Panc1 (cell line): ENCODE measurements at regions not wholly inside any gene's neighbourhood (a gene's known extent, or its start where the extent isn't known, plus 50 kb on each side); places are given as distances from the start of the nearest gene placed in this dataset.

ENCODE experiments used
- CTCF ChIP-seq: fragments of 450-650 bp; IDR thresholded peaks from 2 replicates; pipeline ENCODE4 v1.5.1; 2017; ENCODE audit warnings: mild to moderate bottlenecking
- POLR2AphosphoS5 ChIP-seq: IDR thresholded peaks from 2 replicates; pipeline ENCODE4 v1.6.1; 2012; ENCODE audit warnings: mild to moderate bottlenecking, low read depth, low read length, moderate library complexity
- SIN3A ChIP-seq: IDR thresholded peaks from 2 replicates; pipeline ENCODE4 v1.6.1; 2012; ENCODE audit warnings: low read depth, mild to moderate bottlenecking, low read length, moderate library complexity, borderline replicate concordance; ENCODE audit not compliant: insufficient read depth
- TCF7L2 ChIP-seq: IDR thresholded peaks from 2 replicates; pipeline ENCODE4 v1.6.1; 2011; ENCODE audit warnings: mild to moderate bottlenecking, low read depth, low read length, inconsistent platforms
- TF ChIP-seq, protein P1 (sequence below), 2 experiments: IDR thresholded peaks; 2 replicates each; pipeline ENCODE4 v1.6.1; 2011 to 2012; ENCODE audit warnings: low read depth in 2 of 2, control low read depth in 1 of 2, low read length in 1 of 2, mild to moderate bottlenecking in 1 of 2, moderate library complexity in 1 of 2; ENCODE audit not compliant: insufficient read depth in 1 of 2

DNA sequence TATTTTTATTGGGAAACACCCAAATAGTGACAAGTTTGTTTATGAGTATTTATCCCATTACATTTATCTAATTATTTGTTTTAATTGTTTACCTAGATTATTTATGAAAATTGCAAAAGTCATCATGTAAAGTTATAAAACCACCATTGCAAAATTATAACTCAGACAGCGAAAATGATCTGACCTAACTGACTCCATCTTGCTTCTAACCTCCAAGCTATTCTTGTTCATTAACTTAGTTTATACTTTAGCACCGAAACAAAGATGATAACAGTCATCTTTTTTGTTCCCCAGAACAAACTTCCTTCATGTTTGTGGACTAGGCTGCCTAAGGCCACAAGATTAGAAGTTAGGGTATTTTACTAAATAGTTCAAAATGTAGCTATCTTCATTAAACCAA is 190.8 kb downstream of the FASLG start:
- TF ChIP-seq CTCF (no peak), POLR2AphosphoS5 (no peak), SIN3A (no peak), TCF7L2 (no peak)
- TF ChIP-seq, protein P1, sequence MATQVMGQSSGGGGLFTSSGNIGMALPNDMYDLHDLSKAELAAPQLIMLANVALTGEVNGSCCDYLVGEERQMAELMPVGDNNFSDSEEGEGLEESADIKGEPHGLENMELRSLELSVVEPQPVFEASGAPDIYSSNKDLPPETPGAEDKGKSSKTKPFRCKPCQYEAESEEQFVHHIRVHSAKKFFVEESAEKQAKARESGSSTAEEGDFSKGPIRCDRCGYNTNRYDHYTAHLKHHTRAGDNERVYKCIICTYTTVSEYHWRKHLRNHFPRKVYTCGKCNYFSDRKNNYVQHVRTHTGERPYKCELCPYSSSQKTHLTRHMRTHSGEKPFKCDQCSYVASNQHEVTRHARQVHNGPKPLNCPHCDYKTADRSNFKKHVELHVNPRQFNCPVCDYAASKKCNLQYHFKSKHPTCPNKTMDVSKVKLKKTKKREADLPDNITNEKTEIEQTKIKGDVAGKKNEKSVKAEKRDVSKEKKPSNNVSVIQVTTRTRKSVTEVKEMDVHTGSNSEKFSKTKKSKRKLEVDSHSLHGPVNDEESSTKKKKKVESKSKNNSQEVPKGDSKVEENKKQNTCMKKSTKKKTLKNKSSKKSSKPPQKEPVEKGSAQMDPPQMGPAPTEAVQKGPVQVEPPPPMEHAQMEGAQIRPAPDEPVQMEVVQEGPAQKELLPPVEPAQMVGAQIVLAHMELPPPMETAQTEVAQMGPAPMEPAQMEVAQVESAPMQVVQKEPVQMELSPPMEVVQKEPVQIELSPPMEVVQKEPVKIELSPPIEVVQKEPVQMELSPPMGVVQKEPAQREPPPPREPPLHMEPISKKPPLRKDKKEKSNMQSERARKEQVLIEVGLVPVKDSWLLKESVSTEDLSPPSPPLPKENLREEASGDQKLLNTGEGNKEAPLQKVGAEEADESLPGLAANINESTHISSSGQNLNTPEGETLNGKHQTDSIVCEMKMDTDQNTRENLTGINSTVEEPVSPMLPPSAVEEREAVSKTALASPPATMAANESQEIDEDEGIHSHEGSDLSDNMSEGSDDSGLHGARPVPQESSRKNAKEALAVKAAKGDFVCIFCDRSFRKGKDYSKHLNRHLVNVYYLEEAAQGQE (IDR thresholded peaks at IDR 0.05; ENCODE audit: insufficient read depth in 1 of 2, low read depth in 2 of 2, low read length in 1 of 2), result no peak
